HL-60 (cell line): ENCODE measurements at regions not wholly inside any gene's neighbourhood (a gene's known extent, or its start where the extent isn't known, plus 50 kb on each side); places are given as distances from the start of the nearest gene placed in this dataset.

ENCODE experiments used
- DNase-seq, 2 experiments: peaks; one replicate each; pipeline ENCODE4 v3.0.0-alpha.2; 2010 to 2020; ENCODE audit warnings: low read depth in 1 of 2, low spot score in 1 of 2
- H3K27ac ChIP-seq: fragments of 250-450 bp; sonication (Bioruptor Pico); replicated peaks from 2 replicates; pipeline ENCODE4 v1.5.1; 2020; ENCODE audit warnings: mild to moderate bottlenecking, moderate library complexity
- H3K27me3 ChIP-seq: fragments of 250-450 bp; sonication (Bioruptor Pico); 2 replicates; pipeline ENCODE4 v1.5.1; 2021; ENCODE audit warnings: mild to moderate bottlenecking, moderate library complexity; ENCODE audit not compliant: insufficient read depth, poor library complexity, severe bottlenecking
- H3K4me3 ChIP-seq: replicated peaks from 2 replicates; pipeline ENCODE4 v1.5.1; 2011; ENCODE audit warnings: mild to moderate bottlenecking, control low read depth, low read length; ENCODE audit not compliant: insufficient read depth
- GABPA ChIP-seq: IDR thresholded peaks from 2 replicates; pipeline ENCODE4 v1.6.1; 2012; ENCODE audit warnings: low read depth
- POLR2AphosphoS5 ChIP-seq: IDR thresholded peaks from 2 replicates; pipeline ENCODE4 v1.6.1; 2012; ENCODE audit warnings: low read depth
- SPI1 ChIP-seq: IDR thresholded peaks from 2 replicates; pipeline ENCODE4 v1.6.1; 2012; ENCODE audit warnings: low read depth, mild to moderate bottlenecking, borderline replicate concordance
- TF ChIP-seq, protein P1 (sequence below): IDR thresholded peaks from 2 replicates; pipeline ENCODE4 v1.6.1; 2012; ENCODE audit warnings: low read depth; ENCODE audit not compliant: insufficient replicate concordance
- TF ChIP-seq, protein P2 (sequence below): IDR thresholded peaks from one replicate; pipeline ENCODE4 v1.5.1; 2011; ENCODE audit warnings: low read length, control low read depth, inconsistent platforms; ENCODE audit not compliant: insufficient read depth

DNA sequence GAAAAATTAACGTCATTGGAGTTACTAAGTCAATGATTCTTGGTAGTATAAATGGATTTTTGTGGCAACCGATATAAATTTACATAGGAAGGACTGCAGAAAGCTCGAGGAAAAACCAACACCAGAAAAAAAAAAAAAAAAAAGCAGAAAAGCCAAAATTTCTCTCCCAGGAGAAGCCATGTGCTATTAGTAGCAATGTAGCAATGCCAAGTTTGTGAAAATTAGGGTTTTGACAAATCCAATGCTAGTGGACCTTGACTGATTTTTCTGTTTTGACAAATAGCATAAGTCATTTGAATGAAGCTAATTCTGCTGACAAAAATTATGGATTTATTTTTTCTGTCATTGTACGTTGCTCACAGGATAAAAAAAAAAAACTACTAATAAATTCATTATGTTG is 1561.9 kb downstream of the MRPL39 start:
- no peak for DNase-seq
- Histone ChIP-seq H3K27me3 (no peaks in the 10 kb centered on the region), H3K27ac (no peak overlapping the region), H3K4me3 (no peak overlapping the region)
- TF ChIP-seq, protein P1, sequence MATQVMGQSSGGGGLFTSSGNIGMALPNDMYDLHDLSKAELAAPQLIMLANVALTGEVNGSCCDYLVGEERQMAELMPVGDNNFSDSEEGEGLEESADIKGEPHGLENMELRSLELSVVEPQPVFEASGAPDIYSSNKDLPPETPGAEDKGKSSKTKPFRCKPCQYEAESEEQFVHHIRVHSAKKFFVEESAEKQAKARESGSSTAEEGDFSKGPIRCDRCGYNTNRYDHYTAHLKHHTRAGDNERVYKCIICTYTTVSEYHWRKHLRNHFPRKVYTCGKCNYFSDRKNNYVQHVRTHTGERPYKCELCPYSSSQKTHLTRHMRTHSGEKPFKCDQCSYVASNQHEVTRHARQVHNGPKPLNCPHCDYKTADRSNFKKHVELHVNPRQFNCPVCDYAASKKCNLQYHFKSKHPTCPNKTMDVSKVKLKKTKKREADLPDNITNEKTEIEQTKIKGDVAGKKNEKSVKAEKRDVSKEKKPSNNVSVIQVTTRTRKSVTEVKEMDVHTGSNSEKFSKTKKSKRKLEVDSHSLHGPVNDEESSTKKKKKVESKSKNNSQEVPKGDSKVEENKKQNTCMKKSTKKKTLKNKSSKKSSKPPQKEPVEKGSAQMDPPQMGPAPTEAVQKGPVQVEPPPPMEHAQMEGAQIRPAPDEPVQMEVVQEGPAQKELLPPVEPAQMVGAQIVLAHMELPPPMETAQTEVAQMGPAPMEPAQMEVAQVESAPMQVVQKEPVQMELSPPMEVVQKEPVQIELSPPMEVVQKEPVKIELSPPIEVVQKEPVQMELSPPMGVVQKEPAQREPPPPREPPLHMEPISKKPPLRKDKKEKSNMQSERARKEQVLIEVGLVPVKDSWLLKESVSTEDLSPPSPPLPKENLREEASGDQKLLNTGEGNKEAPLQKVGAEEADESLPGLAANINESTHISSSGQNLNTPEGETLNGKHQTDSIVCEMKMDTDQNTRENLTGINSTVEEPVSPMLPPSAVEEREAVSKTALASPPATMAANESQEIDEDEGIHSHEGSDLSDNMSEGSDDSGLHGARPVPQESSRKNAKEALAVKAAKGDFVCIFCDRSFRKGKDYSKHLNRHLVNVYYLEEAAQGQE: no peak
- TF ChIP-seq POLR2AphosphoS5 (no peak), GABPA (no peak), SPI1 (no peak)
- TF ChIP-seq, protein P2, sequence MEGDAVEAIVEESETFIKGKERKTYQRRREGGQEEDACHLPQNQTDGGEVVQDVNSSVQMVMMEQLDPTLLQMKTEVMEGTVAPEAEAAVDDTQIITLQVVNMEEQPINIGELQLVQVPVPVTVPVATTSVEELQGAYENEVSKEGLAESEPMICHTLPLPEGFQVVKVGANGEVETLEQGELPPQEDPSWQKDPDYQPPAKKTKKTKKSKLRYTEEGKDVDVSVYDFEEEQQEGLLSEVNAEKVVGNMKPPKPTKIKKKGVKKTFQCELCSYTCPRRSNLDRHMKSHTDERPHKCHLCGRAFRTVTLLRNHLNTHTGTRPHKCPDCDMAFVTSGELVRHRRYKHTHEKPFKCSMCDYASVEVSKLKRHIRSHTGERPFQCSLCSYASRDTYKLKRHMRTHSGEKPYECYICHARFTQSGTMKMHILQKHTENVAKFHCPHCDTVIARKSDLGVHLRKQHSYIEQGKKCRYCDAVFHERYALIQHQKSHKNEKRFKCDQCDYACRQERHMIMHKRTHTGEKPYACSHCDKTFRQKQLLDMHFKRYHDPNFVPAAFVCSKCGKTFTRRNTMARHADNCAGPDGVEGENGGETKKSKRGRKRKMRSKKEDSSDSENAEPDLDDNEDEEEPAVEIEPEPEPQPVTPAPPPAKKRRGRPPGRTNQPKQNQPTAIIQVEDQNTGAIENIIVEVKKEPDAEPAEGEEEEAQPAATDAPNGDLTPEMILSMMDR: no peak

DNA sequence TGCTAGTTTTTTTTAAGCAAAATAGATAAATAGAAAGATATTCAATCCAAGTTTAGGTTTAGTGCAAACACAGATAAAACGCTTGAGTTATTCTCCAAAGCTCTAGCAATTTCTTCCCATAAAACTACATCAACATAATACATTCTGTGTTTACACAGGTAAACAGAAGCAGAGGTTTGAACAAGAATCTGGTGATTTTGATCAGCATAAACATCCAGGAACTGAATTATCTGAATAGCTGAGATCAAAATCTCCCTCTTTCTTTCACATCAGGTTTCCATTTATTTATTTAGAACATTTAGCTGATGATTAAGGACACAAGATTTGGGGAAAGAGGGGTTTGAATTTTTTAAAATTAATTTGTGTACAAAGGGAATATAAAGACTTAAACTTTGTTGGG is 1564.6 kb downstream of the MRPL39 start:
- TF ChIP-seq, protein P2: no peak
- TF ChIP-seq, protein P1: no peak
- TF ChIP-seq GABPA: no peak
- TF ChIP-seq POLR2AphosphoS5: no peak
- TF ChIP-seq SPI1: no peak
- no peak for DNase-seq
- Histone ChIP-seq H3K4me3 (no peak overlapping the region), H3K27ac (no peak overlapping the region), H3K27me3 (no peaks in the 10 kb centered on the region)

DNA sequence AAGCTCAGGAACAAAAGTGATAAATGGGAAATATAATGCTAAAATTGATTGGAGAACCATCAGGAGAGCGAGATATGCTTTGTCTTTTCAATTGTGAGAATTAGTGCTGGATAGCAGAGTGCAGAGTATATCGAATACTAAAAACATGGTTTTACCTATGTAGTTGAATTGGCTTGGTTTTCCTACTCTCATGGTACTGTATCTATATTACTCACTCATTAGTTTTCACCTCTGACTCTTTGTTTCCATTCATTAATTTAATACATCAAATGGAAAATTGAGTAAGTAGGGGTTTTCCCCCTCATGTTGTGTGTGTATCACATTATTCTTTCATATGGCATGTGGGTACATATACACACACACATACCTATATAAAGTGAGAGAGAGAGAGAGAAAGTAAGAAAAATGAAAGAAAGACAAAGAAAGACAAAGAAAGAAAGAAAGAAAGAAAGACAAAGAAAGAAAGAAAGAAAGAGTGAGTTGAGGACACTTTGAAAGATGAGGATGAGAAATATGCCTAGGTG is 1574.5 kb downstream of the MRPL39 start:
- no peak for TF ChIP-seq SPI1
- H3K4me3 ChIP-seq: no peak overlapping the region
- H3K27me3 ChIP-seq: no peaks in the 10 kb centered on the region
- H3K27ac ChIP-seq: no peak overlapping the region
- no peak for DNase-seq

DNA sequence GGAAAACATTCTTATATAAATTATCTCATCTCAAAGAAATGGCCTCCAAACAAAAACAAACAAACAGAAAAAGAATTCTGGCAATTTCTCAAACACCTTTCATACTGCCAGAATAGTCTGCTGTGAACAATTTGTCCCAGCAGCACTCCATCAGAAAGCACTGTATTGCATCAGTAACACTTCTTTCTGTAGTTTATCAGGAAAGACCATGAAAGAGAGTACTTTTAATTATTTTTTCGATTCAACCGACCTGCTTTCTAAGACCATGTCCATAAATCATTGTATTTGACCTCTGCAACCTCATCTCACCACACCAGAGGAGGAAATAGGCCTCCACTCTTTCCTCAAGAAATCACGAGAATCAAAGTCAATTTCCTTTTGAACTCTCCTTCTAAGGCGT is 1579.9 kb downstream of the MRPL39 start:
- TF ChIP-seq, protein P1: no peak
- TF ChIP-seq POLR2AphosphoS5: no peak
- TF ChIP-seq GABPA: no peak
- TF ChIP-seq, protein P2: no peak
- no peak for TF ChIP-seq SPI1
- H3K27me3 ChIP-seq: no peaks in the 10 kb centered on the region
- no peak for DNase-seq
- no peak overlapping the region for H3K4me3 ChIP-seq
- no peak overlapping the region for H3K27ac ChIP-seq
